ENCODE measurements at regions not wholly inside any gene's neighbourhood (a gene's known extent, or its start where the extent isn't known, plus 50 kb on each side); places are given as distances from the start of the nearest gene placed in this dataset.
A peak's percentile ranks its signal among the peaks of the same experiment; 100 is the strongest.
"Not testable (repeated sequence)": the region's sequence is repeated elsewhere in the genome, so short reads cannot be mapped to it uniquely, and the experiment has no call there.

DNA sequence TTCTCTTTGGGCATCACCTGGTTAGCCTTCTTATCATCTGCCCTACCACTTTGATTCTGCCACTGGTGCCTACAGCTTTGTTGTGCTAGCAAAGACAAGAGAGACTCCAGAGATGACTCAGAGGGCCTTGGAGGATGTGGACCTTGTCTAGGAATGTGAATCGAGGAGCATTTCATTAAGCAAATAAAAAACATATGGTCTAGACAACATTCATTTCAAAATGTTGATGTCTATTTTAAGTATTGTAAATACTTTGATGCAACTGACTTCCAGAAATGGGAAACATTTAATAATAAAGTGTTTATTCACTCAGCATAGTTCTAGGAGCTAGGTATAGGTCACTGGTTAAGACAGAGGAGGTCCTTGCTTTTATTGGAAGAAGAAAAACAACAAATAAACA, 195.5 kb downstream of the CDCA7 start:
- no peak for DNase-seq

DNA sequence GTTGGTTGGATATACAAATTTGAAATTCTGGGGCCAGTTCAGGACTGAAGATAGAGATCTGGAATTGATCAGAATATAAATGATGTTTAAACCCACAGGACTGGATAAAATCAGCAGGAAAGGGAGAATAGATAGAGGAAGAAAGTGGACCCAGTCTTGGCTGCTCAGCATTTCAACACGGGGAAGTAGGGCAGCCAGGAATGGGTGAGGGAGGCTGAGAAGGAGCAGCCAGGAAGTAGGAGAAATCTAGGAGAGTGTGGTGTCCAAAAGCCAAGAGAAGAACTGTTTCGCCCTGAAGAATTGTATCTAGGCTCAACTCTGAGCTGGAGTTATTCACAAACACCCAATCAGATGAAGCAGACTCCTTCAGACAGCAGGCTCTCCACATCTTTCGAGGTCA, 197.9 kb downstream of the CDCA7 start:
- DNase-seq: no peak

DNA sequence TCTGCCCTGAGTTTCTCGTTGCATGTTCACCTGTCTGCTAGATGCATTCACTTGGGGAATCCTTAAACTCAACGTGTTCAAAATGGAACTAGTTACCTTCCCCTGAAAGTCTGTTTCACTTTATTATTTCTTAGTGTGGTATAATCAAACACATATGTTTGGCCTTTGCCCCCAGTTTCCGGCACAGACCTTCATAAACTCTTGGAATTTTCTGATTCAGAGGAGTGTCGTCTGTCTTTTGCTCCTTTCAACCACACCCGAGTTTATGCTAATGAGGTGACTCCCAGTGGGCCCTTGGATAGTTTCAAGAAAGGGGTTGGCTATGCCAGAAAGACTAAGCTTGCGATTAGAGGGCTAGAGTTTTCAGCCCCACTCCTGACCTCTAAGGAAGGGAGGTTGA, 198.9 kb downstream of the CDCA7 start:
- DNase-seq: no peak

DNA sequence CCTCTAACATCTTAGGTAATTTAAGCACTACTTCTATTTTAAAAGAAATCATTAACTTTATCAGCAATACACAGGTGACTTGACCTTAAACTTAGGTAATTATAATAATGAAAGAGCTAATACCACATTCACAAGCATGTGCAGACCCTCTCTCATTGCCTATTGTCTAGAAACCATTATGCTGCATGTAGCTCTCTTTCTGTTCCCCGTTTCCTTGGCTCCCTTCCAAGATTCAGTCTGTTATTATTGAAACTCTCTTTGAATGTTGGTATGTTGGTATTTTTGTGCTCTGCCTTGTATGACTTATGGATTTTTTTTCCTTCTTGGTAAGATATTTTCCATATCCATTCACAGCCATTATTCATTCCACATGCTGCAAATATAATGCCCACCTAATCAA, 201.2 kb downstream of the CDCA7 start:
- DNase-seq: peak; percentile 14 to 66

DNA sequence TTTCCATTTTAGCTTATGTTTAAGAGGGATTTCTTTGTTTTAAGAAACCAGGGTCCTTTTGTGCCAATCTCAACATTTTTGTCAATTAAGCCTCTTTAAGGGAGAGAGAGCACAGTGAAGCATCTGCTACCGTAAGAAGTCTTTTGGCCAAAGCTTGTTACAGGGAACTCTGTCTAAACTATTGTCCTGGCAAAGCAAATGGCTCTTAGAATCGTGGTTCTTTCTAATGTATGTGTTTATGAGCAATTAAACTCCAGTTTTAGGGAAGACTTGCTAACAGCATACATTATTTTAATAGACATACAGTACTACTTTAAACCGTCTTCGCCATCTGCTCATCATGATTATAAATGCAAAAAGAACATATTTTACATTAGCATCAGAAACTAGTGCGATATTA, 202.1 kb downstream of the CDCA7 start:
- no peak for DNase-seq

DNA sequence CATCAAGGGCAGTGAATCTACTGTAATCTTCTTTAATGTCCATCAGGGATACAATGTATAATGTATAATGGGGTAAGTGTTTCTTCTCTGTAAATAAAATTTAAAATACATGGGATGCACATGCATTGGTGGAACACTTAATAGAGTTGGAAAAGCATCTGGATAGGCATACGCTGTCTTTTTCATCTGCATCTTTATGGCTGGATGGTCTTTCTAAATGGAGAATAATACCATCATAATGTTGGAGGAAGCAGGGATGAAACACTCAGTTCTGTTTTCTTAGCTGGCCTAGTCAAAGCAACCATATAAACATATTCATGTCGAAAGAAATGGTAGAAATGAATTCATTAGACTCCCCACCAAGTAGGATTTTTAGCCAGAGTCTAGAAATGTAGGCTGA, 202.8 kb downstream of the CDCA7 start:
- no peak for DNase-seq

DNA sequence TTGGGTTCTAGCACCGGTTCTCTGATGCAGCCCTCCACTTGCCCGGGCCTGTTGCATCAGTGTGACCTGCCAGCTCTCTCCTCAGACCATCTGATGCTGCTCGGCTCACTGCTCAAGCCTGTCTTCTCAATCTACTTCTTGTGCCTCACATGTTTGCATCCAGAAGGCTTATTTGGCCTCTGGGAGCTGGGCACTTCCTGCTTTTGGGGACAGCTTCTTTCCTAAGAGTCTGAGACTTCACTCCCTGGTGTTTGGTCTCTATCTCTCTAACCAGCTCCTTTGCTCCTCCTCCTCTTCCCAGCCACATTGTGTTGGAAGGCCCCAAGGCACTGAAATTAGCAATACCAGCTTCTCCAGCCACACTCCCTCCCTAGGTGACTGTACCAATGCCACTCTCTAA, 212.8 kb downstream of the CDCA7 start:
- no peak for DNase-seq

DNA sequence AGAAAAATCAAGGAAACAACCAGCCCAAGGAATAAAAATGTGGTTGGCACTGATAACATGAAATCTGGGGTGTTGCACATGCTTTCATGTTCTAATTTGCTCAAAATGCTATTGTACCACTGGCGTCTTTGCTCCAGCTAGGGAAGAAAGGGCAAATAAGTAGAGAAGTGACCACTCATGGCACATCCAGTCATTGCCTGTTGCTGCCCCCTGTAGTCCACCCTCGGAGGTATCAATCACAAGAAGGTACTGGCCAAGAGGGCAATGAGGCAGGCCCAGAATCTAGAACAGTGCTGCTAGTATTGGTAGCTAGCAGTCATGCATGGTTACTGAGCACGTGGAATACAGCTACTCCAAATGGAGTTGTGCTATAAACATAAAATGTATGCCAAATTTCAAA, 213.4 kb downstream of the CDCA7 start:
- DNase-seq: peak; percentile 26 to 64

DNA sequence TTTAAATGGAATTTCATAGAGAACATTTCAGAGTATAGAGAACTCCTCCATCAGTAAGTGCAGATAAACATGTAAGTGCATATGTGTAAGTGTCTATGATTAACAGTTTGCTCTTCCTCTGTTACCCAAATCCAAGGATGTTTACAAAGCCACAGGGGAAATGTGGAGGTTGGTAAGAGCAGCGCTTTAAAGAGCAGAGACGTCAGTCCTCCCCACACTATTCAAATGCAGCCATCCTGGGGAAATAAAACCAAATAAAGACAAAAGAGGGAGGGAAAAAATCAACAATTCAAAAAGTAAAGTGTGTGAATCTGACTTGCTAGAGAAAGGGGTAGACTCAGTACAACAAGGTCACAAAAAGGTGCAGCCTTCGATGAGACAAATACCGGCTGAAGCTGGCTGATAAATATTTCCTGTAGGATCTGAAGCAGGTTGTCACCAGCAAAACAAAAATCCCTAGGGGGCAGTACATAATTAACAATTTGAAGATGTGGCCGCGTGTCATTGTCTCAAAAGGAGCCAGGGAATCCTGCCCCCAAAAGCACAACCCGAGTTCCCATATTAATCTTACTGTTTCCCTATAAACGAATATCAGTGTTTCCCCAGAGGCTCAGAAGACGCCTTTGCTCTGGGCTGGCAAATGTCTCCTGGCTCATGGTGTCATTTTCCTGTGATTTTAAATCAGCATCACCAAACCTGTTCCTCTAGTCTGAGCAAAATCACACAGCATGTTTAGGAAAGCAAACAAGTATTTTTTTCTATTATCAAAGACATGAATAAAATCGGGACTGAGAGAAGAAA, 216.5 kb downstream of the CDCA7 start:
- DNase-seq: peak; percentile 76 to 80

DNA sequence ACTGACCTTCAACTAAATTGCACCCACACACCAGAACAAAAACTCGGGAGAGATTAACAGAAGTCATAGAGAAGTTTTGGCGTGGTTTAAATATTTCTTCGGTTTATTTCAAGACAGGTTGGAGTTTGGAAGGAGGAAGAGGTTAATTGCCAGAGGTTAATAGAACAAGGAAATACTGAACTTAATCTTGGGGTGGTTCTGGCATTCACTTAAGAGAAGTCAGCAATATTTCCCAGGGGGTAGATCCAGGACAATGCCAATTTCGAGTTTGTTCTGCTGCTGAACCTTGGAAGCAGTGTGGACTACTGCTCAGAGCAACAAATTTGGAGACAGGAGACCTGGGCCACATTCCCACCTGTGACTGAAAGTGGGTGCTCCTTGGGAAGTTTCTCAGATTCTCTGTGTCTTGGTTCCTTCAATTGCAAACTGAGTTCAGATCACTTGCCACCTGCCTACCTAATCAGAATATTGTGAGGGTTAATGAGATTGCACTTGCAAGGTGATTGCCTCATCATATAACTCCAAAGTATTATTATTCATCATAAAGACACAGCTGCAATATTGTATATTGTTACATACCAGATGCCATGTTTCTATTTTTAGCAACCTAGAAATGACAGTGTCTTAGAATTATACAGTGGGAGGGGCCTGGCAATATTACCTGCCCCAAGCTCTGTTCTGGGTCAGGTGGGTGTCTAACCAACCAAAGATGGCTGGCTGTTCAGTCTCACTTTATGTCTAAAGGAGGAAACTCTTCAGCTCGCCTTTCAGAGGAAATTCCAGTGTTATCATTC, 217.4 kb downstream of the CDCA7 start:
- no peak for DNase-seq

DNA sequence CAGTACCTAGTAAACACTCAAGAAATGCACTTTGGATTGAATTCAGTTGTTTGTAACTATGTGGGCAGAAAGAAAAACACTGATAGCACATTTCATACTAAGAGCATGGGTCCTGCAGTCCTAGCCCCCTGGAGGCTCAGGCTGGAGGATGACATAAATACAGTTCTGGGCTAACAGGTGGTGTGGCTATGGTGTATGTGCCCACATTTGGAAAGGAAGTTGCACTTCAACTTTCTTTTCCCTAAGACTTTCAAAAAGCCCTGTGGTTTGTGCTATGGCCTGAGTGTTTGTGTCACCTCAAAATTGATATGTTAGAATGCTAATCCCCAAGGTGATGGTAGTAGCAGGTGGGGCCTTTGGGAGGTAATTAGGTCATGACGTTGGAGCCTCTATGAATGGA, 218.2 kb downstream of the CDCA7 start:
- DNase-seq: no peak

DNA sequence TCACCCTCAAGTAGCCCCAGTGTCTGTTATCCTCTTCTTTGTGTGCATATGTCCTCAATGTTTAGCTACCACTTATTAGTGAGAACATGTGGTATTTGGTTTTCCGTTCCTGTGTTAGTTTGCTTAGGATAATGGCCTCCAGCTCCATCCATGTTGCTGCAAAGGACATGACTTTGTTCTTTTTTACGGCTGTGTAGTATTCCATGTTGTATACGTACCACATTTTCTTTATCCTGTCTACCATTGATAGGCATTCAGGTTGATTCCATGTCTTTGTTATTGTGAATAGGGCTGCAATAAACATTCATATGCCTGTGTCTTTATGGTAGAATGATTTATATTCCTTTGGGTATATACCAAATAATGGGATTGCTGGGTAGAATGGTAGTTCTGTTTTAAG, 219.1 kb downstream of the CDCA7 start:
- DNase-seq: not testable (repeated sequence)

DNA sequence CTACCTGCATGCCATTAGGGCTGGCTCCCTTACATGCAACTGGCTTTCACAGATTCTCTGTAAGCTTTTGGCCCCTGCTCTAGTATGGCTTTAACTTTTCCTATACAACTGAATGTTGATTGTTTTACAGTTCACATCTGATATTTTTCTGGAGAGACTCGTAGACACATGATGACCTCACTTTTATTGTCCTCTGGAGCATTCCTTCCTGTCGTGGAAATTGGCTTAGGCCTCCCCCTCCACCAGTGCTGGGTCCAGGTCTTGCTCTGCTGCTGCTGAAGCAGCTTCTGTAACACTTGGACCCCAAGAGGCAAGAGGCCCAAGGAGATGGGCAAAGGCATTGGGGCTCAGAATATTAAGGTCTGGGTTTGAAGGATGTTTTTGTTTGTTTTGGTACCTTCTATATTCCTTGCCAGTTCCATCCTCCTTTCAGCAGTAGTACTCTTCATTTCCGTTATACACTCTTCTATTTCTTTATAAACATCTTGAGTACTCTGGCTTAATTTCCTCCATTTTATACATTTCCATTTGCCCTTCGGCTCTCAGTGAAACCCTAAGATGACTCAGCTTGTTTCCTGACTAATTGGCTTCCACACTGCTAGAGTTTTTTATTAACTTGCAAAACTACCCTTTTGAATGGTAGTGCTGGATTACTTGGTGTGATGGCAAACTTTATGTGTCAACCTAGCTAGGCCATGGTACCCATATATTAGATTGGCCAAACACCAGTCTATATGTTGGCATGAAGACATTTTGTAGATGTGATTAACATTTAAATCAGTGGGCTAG, 219.8 kb downstream of the CDCA7 start:
- DNase-seq: no peak

DNA sequence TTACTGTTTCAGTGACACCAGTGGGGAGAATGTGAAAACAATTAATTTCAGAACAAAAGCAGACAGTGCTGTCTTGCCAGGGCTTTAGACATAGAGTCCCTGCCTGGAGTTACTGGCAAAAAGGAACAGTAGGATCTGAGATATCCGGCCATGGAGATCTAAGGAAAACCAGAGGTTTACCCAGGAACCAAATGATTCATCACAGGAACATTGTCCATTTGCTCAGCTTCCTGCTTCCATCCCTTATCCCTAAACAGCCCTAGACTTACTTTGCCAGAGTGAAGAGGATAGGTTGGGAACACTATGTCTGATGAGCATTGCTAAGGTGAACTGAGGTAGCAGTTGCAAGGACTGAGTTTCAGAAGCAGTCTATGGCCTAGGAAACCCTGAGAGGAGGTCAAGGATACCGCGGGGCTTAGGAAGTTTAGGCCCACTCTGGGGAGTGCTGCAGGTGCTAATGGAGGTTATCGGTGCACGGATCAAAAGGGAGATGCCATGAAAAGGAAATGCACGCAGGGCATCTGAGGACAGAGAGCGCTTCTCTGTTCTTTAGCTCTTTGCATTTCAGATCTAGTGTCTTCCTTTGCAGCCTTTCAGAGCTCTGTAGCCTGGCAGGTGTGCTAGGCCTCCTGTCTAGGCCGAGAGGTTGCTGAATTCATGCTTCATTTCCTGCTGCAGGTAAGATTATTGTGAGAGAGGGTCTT, 223.9 kb downstream of the CDCA7 start:
- no peak for DNase-seq

DNA sequence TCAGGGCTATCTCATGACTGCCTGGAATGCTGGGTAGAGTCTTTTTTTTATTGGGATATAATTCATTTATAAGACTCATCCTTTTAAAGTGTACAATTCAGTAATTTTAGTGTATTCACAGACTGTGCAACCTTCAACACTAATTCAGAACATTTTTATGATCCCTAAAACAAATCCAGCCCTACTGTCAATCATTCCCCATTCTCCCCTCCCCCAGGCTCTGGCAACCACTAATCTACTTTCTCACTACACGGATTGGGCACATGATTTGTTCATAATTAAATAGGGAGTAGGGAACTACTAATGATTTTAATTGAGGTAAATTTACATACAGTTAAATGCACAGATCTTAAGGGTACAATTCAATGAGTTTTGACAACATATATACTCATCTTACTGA, 225.7 kb downstream of the CDCA7 start:
- no peak for DNase-seq

DNA sequence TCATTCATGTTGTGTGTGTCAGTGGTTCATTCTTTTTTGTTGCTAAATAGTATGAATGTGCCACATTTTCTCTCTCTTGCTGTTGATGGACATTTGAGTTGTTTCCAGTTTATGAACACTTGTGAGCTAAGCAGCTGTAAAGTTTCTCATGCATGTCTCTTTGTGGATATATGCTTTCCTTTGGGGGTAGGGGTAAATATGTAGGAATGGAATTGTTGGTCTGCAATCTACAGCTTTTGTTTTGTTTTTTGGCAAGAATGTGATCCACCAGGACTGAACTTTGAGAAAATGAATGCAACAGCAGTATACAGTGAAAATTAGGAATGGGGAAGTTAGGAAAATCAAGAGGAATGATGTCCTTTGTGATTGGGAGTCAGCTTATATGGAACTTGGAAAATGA, 226.3 kb downstream of the CDCA7 start:
- DNase-seq: no peak

DNA sequence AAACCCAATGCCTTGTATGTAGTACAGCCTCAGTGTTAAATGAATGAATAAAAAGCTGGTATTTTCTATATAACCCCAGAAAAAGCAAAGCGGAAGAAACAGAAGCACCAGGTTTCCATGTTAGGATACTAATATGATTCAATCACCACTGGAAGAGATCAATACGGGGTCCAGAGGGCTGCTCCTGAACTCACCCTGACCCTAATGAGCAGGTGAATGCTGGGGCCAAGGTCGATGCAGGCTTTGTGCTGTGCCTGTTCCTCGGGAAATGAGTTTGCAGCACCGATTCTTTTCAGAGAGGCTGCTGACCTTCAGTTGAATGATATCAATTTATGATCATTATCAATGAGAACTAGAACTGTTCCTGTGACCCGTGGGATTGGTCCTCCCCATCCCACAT, 228.5 kb downstream of the CDCA7 start:
- no peak for DNase-seq

DNA sequence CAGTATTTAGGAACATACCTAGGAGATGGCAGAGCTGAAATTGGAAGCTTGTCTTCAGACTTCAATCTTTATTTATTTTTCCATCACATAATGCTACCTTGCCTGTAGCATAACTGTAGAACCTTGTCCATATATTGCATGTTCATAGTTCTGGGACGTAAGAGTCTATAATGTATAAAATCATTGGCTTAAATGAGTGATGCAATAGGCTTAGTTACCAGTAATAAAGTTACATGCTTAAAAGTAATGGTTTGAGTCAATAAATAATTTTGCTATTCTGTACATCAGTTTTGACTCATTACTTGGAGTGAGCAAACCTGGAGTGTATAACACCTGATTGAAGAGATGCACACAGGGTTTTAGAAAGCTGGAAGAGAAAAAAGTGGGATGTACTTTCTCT, 229.3 kb downstream of the CDCA7 start:
- no peak for DNase-seq

DNA sequence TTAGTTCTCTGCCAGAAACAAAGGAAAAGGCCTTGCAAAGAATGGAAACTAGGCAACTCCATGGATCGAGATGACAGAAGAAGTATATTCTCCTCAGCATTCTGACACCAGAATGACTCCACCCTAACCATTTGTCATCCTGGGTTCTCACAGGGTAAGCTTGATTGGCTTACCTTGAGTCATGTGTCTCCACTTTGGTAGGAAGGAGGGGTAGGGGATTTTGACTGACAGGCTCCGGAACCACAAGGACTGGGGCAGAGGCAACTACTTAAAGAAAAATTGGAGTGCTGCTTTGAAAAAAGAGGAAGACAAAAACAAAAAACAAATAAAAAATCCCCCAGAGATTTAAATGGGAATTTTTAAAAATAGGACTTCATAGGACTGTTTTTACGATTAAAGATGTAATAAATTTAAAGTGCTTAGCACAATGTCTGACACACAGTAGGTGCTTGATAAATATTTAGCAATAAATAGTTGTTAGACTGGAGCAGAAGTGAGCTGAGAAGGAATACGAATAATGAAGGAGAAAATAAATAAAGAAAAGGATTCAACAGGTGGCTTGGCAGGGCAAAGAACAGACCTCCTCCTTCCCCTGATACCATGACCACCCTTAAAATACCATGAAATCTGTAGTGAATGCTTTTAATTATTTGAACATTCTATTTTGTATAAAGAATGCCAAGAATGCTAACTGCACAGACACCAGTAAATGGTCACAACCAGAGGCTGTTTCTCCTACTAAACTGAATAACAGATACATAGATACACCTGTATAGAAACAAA, 230.2 kb downstream of the CDCA7 start:
- no peak for DNase-seq

DNA sequence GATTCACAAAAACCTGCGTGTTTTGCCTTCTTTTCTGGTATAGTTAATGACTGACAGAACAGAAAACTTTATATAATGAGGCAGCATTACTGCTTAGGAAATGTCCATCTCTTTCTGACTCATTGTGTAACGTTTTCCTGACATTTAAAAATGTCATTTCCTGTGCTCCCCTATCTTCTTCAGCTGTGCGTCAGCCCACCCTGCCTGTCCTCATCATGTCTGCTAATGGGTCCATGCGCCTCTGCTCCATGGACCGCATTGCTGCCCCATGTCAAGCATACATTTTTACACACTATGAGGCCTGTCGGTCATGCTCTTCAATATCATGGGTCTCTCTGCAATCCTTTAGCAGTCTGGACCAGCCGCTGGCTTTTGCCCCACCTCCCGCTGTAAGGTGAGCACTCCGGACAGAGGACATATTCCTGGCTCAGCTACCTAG, 234.3 kb downstream of the CDCA7 start:
- no peak for DNase-seq

DNA sequence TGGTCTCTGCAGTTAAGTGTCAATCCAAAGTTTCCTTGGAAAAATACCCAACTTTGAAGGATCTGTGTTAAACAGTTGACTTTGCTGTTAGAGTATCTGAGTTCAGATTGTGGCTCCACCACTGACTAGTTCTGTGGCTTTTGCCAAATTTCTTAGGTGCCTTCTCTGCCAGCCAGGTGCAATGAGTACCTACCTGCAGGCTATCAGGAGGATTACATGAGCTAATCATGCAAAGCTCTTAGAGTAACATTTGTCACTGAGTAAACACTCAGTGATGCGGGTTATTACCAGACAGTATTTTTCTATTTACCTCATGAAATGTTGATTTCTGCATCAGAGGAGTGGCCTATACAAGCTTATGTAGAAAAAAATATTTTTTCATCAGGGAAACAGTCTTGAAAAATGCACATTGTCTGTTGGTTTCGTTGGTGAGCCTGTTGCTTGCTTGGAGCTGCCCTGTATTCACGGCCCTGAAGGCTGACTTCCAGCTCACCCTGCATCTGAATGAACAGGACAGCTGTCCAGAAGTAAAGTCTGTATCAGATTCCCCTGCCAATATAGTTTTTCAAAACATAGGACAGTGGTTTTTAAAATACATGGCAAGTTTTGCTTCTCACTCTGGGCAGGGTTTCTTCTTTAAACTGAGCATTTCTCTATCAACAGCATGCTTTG, 235.1 kb downstream of the CDCA7 start:
- DNase-seq: peak; percentile 11 to 32

All from NCI-H2081 (cell line).